PC-9 (cell line): ENCODE measurements at regions not wholly inside any gene's neighbourhood (a gene's known extent, or its start where the extent isn't known, plus 50 kb on each side); places are given as distances from the start of the nearest gene placed in this dataset.

Experiments used
- BruUV-seq: library from RNA; stranded (reverse); fragments of 400-500 nt; replicated peaks from 2 replicates; lab custom pipeline; 2021; lab: Mats Ljungman, UMichigan
- CTCF ChIA-PET: fragments of 300-600 bp; sonication (Branson Sonifier 250); formaldehyde crosslinking; loops from one replicate; lab custom pipeline; 2022; ENCODE audit warnings: antibody characterized with exemption; lab: Charles Lee
- POLR2A ChIA-PET: fragments of 300-600 bp; sonication (Branson Sonifier 250); formaldehyde crosslinking; loops from one replicate; lab custom pipeline; 2022; ENCODE audit warnings: antibody characterized with exemption; ENCODE audit not compliant: unreplicated experiment; lab: Charles Lee
- DNase-seq, 2 experiments: peaks; one replicate each; pipeline versions ENCODE4 v3.0.0 to v3.0.0-alpha.2; 2015 to 2022; ENCODE audit warnings: mixed read lengths in 1 of 2
- H2AFZ ChIP-seq: fragments of 200-600 bp; sonication (generic); 2 replicates; pipeline ENCODE4 v1.8.1; 2017; ENCODE audit warnings: antibody characterized with exemption
- H3F3A ChIP-seq: fragments of 200-600 bp; sonication (generic); 2 replicates; pipeline ENCODE4 v1.8.1; 2017; ENCODE audit warnings: antibody characterized with exemption, mild to moderate bottlenecking, low read depth; ENCODE audit not compliant: insufficient read depth
- H3K27ac ChIP-seq: fragments of 200-600 bp; sonication (generic); 2 replicates; pipeline ENCODE4 v1.6.1; 2016; ENCODE audit warnings: mixed run types
- H3K27me3 ChIP-seq: fragments of 200-600 bp; sonication (generic); 2 replicates; pipeline ENCODE4 v1.6.1; 2016; ENCODE audit warnings: low read depth, mixed run types; ENCODE audit not compliant: insufficient read depth
- H3K36me3 ChIP-seq: fragments of 200-600 bp; sonication (generic); 2 replicates; pipeline ENCODE4 v1.6.1; 2016; ENCODE audit warnings: low read depth, mixed run types
- H3K4me1 ChIP-seq: fragments of 200-600 bp; sonication (generic); replicated peaks from 2 replicates; pipeline ENCODE4 v1.6.1; 2016; ENCODE audit warnings: mixed run types; ENCODE audit not compliant: insufficient read depth
- H3K4me2 ChIP-seq: fragments of 200-600 bp; sonication (generic); 2 replicates; pipeline ENCODE4 v1.6.1; 2017; ENCODE audit warnings: mixed run types
- H3K4me3 ChIP-seq: fragments of 200-600 bp; sonication (generic); 2 replicates; pipeline ENCODE4 v1.6.1; 2016; ENCODE audit warnings: mixed run types
- H3K79me2 ChIP-seq: fragments of 200-600 bp; sonication (generic); 2 replicates; pipeline ENCODE4 v1.6.1; 2017; ENCODE audit warnings: low read depth, mixed run types
- H3K9me2 ChIP-seq: fragments of 200-600 bp; sonication (generic); 2 replicates; pipeline ENCODE4 v1.8.1; 2017; ENCODE audit warnings: mild to moderate bottlenecking; ENCODE audit not compliant: insufficient read depth
- H3K9me3 ChIP-seq: fragments of 200-600 bp; sonication (generic); 2 replicates; pipeline ENCODE4 v1.8.1; 2016; ENCODE audit warnings: low read depth; ENCODE audit not compliant: insufficient read depth
- H4K20me1 ChIP-seq: fragments of 200-600 bp; sonication (generic); 2 replicates; pipeline ENCODE4 v1.8.1; 2017; ENCODE audit not compliant: insufficient read depth
- CTCF ChIP-seq: fragments of 200-600 bp; sonication (generic); conservative IDR thresholded peaks from 2 replicates; pipeline ENCODE4 v1.6.1; 2017; ENCODE audit warnings: mixed run types, antibody characterized with exemption, mild to moderate bottlenecking, moderate library complexity
- EZH2 ChIP-seq: fragments of 200-600 bp; sonication (generic); IDR thresholded peaks from 2 replicates; pipeline ENCODE4 v1.8.0; 2017; ENCODE audit warnings: antibody characterized with exemption, low read depth
- intact Hi-C: fragments of 100-400 bp; cut with micrococcal nuclease; formaldehyde crosslinking; loops from one replicate; pipeline ENCODE4 v1.10.0; 2022; ENCODE audit not compliant: unreplicated experiment

GRCh38 chr18:6627645-6628044 is 101.9 kb upstream of the ARHGAP28 start:
- Histone ChIP-seq H4K20me1 (no peaks in the 10 kb centered on the region), H3K4me2 (no peak overlapping the region), H3K4me1 (no peaks in the 10 kb centered on the region), H3K36me3 (no peaks in the 10 kb centered on the region), H3K27ac (no peak overlapping the region), H3K27me3 (peaks cover 15% of the 10 kb centered on the region; the same call in 1 of the 2 replicates), H3F3A (no peaks in the 10 kb centered on the region), H3K4me3 (no peak overlapping the region), H3K79me2 (no peaks in the 10 kb centered on the region), H2AFZ (no peak overlapping the region), H3K9me3 (no peaks in the 10 kb centered on the region), H3K9me2 (no peaks in the 10 kb centered on the region)
- DNase-seq, result no peak
- ChIA-PET POLR2A (no interaction called here), CTCF (no interaction called here)
- no peak for TF ChIP-seq EZH2
- no peak for TF ChIP-seq CTCF
- BruUV-seq, result no TSS peak
- intact Hi-C loops, result loop anchor here (10.0 kb wide), 1 partner anchor 63 kb away; no protein-coding TSS in a partner anchor

- no peaks in the 10 kb centered on the region for H3F3A ChIP-seq
- intact Hi-C loops, result loop anchor here (10.0 kb wide), 1 partner anchor 63 kb away; no protein-coding TSS in a partner anchor
- POLR2A ChIA-PET, result no interaction called here
- no peaks in the 10 kb centered on the region for H3K9me2 ChIP-seq
- peaks cover 15% of the 10 kb centered on the region; the same call in 1 of the 2 replicates for H3K27me3 ChIP-seq
- no peaks in the 10 kb centered on the region for H3K4me1 ChIP-seq
- no peaks in the 10 kb centered on the region for H3K36me3 ChIP-seq
- BruUV-seq, result no TSS peak
- H3K4me2 ChIP-seq, result no peak overlapping the region
- H3K79me2 ChIP-seq, result no peaks in the 10 kb centered on the region
- CTCF ChIA-PET, result no interaction called here
- no peak overlapping the region for H3K4me3 ChIP-seq
- no peak overlapping the region for H2AFZ ChIP-seq
- no peak for DNase-seq
- TF ChIP-seq CTCF, result no peak
- no peak for TF ChIP-seq EZH2
- no peak overlapping the region for H3K27ac ChIP-seq
- H4K20me1 ChIP-seq, result no peaks in the 10 kb centered on the region
- H3K9me3 ChIP-seq, result no peaks in the 10 kb centered on the region
These were observed 101.3 kb upstream of the ARHGAP28 start for GRCh38 chr18:6628187-6628586.

DNA sequence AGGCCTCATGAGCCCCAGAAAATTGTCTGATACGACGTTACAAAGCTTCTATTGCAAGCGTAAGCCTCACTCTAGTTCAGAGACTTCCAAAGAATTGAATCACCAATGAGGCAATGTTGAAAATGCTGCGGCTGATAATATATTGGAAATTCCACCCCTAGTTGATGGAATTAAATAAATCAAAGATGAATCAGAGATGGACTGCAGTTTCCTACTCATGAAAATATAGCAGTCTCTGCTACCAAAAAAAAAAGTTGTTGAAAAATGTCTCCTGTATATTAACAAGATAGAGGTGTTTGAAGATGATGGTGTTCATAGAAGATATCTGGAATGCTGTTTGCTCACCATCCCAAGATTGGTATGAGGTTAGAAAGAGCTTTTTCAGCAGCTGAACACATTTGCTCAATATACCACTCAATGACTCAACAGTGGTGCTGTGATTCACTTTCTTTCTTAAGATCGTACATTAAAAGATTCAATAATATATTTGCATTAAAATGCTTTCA is 99.8 kb upstream of the ARHGAP28 start:
- TF ChIP-seq CTCF (no peak), EZH2 (no peak)
- H2AFZ ChIP-seq, result no peak overlapping the region
- no peaks in the 10 kb centered on the region for H3K36me3 ChIP-seq
- no peaks in the 10 kb centered on the region for H4K20me1 ChIP-seq
- no peaks in the 10 kb centered on the region for H3K9me2 ChIP-seq
- H3K27me3 ChIP-seq, result peaks cover 15% of the 10 kb centered on the region; the same call in 1 of the 2 replicates
- H3K9me3 ChIP-seq, result no peaks in the 10 kb centered on the region
- no peak for DNase-seq
- CTCF ChIA-PET, result no interaction called here
- no peak overlapping the region for H3K4me3 ChIP-seq
- no peak overlapping the region for H3K4me2 ChIP-seq
- no peak overlapping the region for H3K27ac ChIP-seq
- no peaks in the 10 kb centered on the region for H3K79me2 ChIP-seq
- H3K4me1 ChIP-seq, result no peaks in the 10 kb centered on the region
- H3F3A ChIP-seq, result no peaks in the 10 kb centered on the region
- POLR2A ChIA-PET, result no interaction called here
- intact Hi-C loops, result loop anchor here (10.0 kb wide), 1 partner anchor 65 kb away; no protein-coding TSS in a partner anchor
- BruUV-seq, result no TSS peak
